ENCODE measurements at regions not wholly inside any gene's neighbourhood (a gene's known extent, or its start where the extent isn't known, plus 50 kb on each side); places are given as distances from the start of the nearest gene placed in this dataset.

- no peaks in the 10 kb centered on the region for H3K9me3 ChIP-seq (ENCODE audit: insufficient read depth, low read depth, low read length)
- H3K18ac ChIP-seq (ENCODE audit: low read length): no peak overlapping the region
- no peak overlapping the region for H2AFZ ChIP-seq (ENCODE audit: insufficient read depth, low read length, poor library complexity)
- no peak overlapping the region for H3K4me2 ChIP-seq (ENCODE audit: low read length)
- H4K8ac ChIP-seq (ENCODE audit: low read depth, low read length): no peak overlapping the region
- no peak overlapping the region for H2BK5ac ChIP-seq (ENCODE audit: low read depth, low read length, poor library complexity)
- no peak overlapping the region for H2AK5ac ChIP-seq (ENCODE audit: low read length)
- H2BK120ac ChIP-seq (ENCODE audit: insufficient read depth, low read length, poor library complexity): no peak overlapping the region
- no CpG with 5 or more reads among the region's 6 CpGs for WGBS (ENCODE audit: extremely low coverage, insufficient coverage, insufficient read length)
- no peak for DNase-seq
- no peak overlapping the region for H3K14ac ChIP-seq (ENCODE audit: low read length)
- no peaks in the 10 kb centered on the region for H3K36me3 ChIP-seq (ENCODE audit: control insufficient read depth in 1 of 2, insufficient read depth in 2 of 2, low read length in 2 of 2)
- H3K27ac ChIP-seq (ENCODE audit: low read depth, low read length): no peak overlapping the region
- H3K79me2 ChIP-seq (ENCODE audit: control insufficient read depth, insufficient read depth, low read length, poor library complexity): no peaks in the 10 kb centered on the region
- no peaks in the 10 kb centered on the region for H3K79me1 ChIP-seq (ENCODE audit: low read length)
- no peak overlapping the region for H3K4ac ChIP-seq (ENCODE audit: low read depth, low read length)
- no peak overlapping the region for H4K12ac ChIP-seq (ENCODE audit: low read depth, low read length)
- no peaks in the 10 kb centered on the region for H3K27me3 ChIP-seq (ENCODE audit: insufficient read depth, low read length)
- H3K4me1 ChIP-seq (ENCODE audit: control insufficient read depth in 1 of 2, insufficient read depth in 2 of 2, low read length in 2 of 2): no peaks in the 10 kb centered on the region
- no peak overlapping the region for H3K9ac ChIP-seq (ENCODE audit: low read length)
- H4K91ac ChIP-seq (ENCODE audit: low read depth, low read length): no peak overlapping the region
- no peak overlapping the region for H3K4me3 ChIP-seq (ENCODE audit: low read depth, low read length)
- H2BK12ac ChIP-seq (ENCODE audit: low read length): no peak overlapping the region
- no peak overlapping the region for H3K23ac ChIP-seq (ENCODE audit: low read length)
These were observed 90.7 kb upstream of the PTPRM start for GRCh38 chr18:7476386-7476785.

GRCh38 chr18:7479756-7480155 lies 87.4 kb upstream of the PTPRM start:
- no peaks in the 10 kb centered on the region for H3K36me3 ChIP-seq (ENCODE audit: control insufficient read depth in 1 of 2, insufficient read depth in 2 of 2, low read length in 2 of 2)
- no peak overlapping the region for H4K12ac ChIP-seq (ENCODE audit: low read depth, low read length)
- no peak overlapping the region for H3K4ac ChIP-seq (ENCODE audit: low read depth, low read length)
- no peak overlapping the region for H4K91ac ChIP-seq (ENCODE audit: low read depth, low read length)
- WGBS (ENCODE audit: extremely low coverage, insufficient coverage, insufficient read length): 100% methylated on average over 2 of the region's 6 CpGs
- no peak overlapping the region for H3K4me2 ChIP-seq (ENCODE audit: low read length)
- H3K4me3 ChIP-seq (ENCODE audit: low read depth, low read length): no peak overlapping the region
- no peaks in the 10 kb centered on the region for H3K79me1 ChIP-seq (ENCODE audit: low read length)
- H3K14ac ChIP-seq (ENCODE audit: low read length): no peak overlapping the region
- no peak overlapping the region for H3K9ac ChIP-seq (ENCODE audit: low read length)
- no peak overlapping the region for H2BK12ac ChIP-seq (ENCODE audit: low read length)
- H3K4me1 ChIP-seq (ENCODE audit: control insufficient read depth in 1 of 2, insufficient read depth in 2 of 2, low read length in 2 of 2): no peaks in the 10 kb centered on the region
- no peaks in the 10 kb centered on the region for H3K79me2 ChIP-seq (ENCODE audit: control insufficient read depth, insufficient read depth, low read length, poor library complexity)
- no peak overlapping the region for H3K23ac ChIP-seq (ENCODE audit: low read length)
- DNase-seq: no peak
- H3K9me3 ChIP-seq (ENCODE audit: insufficient read depth, low read depth, low read length): no peaks in the 10 kb centered on the region
- no peak overlapping the region for H3K27ac ChIP-seq (ENCODE audit: low read depth, low read length)
- H3K18ac ChIP-seq (ENCODE audit: low read length): no peak overlapping the region
- no peak overlapping the region for H4K8ac ChIP-seq (ENCODE audit: low read depth, low read length)
- H2AFZ ChIP-seq (ENCODE audit: insufficient read depth, low read length, poor library complexity): no peak overlapping the region
- H3K27me3 ChIP-seq (ENCODE audit: insufficient read depth, low read length): no peaks in the 10 kb centered on the region
- H2BK5ac ChIP-seq (ENCODE audit: low read depth, low read length, poor library complexity): no peak overlapping the region
- no peak overlapping the region for H2AK5ac ChIP-seq (ENCODE audit: low read length)
- no peak overlapping the region for H2BK120ac ChIP-seq (ENCODE audit: insufficient read depth, low read length, poor library complexity)

GRCh38 chr18:7480879-7481278 lies 86.2 kb upstream of the PTPRM start:
- no peak overlapping the region for H2BK5ac ChIP-seq (ENCODE audit: low read depth, low read length, poor library complexity)
- H4K8ac ChIP-seq (ENCODE audit: low read depth, low read length): no peak overlapping the region
- H2BK12ac ChIP-seq (ENCODE audit: low read length): no peak overlapping the region
- no peaks in the 10 kb centered on the region for H3K79me2 ChIP-seq (ENCODE audit: control insufficient read depth, insufficient read depth, low read length, poor library complexity)
- no peak overlapping the region for H4K12ac ChIP-seq (ENCODE audit: low read depth, low read length)
- no peak for DNase-seq
- H3K27ac ChIP-seq (ENCODE audit: low read depth, low read length): no peak overlapping the region
- H3K4me1 ChIP-seq (ENCODE audit: control insufficient read depth in 1 of 2, insufficient read depth in 2 of 2, low read length in 2 of 2): no peaks in the 10 kb centered on the region
- H2AK5ac ChIP-seq (ENCODE audit: low read length): no peak overlapping the region
- no peak overlapping the region for H3K23ac ChIP-seq (ENCODE audit: low read length)
- H3K4me2 ChIP-seq (ENCODE audit: low read length): no peak overlapping the region
- no peak overlapping the region for H3K9ac ChIP-seq (ENCODE audit: low read length)
- WGBS (ENCODE audit: extremely low coverage, insufficient coverage, insufficient read length): no CpG with 5 or more reads among the region's 7 CpGs
- H2AFZ ChIP-seq (ENCODE audit: insufficient read depth, low read length, poor library complexity): no peak overlapping the region
- no peaks in the 10 kb centered on the region for H3K79me1 ChIP-seq (ENCODE audit: low read length)
- no peaks in the 10 kb centered on the region for H3K27me3 ChIP-seq (ENCODE audit: insufficient read depth, low read length)
- H3K4ac ChIP-seq (ENCODE audit: low read depth, low read length): no peak overlapping the region
- no peak overlapping the region for H3K4me3 ChIP-seq (ENCODE audit: low read depth, low read length)
- no peak overlapping the region for H2BK120ac ChIP-seq (ENCODE audit: insufficient read depth, low read length, poor library complexity)
- no peak overlapping the region for H3K18ac ChIP-seq (ENCODE audit: low read length)
- H3K36me3 ChIP-seq (ENCODE audit: control insufficient read depth in 1 of 2, insufficient read depth in 2 of 2, low read length in 2 of 2): no peaks in the 10 kb centered on the region
- H3K14ac ChIP-seq (ENCODE audit: low read length): no peak overlapping the region
- H4K91ac ChIP-seq (ENCODE audit: low read depth, low read length): no peak overlapping the region
- H3K9me3 ChIP-seq (ENCODE audit: insufficient read depth, low read depth, low read length): no peaks in the 10 kb centered on the region

- no peak overlapping the region for H3K27ac ChIP-seq (ENCODE audit: low read depth, low read length)
- no peaks in the 10 kb centered on the region for H3K27me3 ChIP-seq (ENCODE audit: insufficient read depth, low read length)
- no peak overlapping the region for H3K9ac ChIP-seq (ENCODE audit: low read length)
- no peak for DNase-seq
- no peaks in the 10 kb centered on the region for H3K36me3 ChIP-seq (ENCODE audit: control insufficient read depth in 1 of 2, insufficient read depth in 2 of 2, low read length in 2 of 2)
- no peak overlapping the region for H3K18ac ChIP-seq (ENCODE audit: low read length)
- H3K79me2 ChIP-seq (ENCODE audit: control insufficient read depth, insufficient read depth, low read length, poor library complexity): no peaks in the 10 kb centered on the region
- H3K79me1 ChIP-seq (ENCODE audit: low read length): no peaks in the 10 kb centered on the region
- no peak overlapping the region for H4K91ac ChIP-seq (ENCODE audit: low read depth, low read length)
- H3K4me2 ChIP-seq (ENCODE audit: low read length): no peak overlapping the region
- no peak overlapping the region for H2BK5ac ChIP-seq (ENCODE audit: low read depth, low read length, poor library complexity)
- H4K8ac ChIP-seq (ENCODE audit: low read depth, low read length): no peak overlapping the region
- no peak overlapping the region for H2BK120ac ChIP-seq (ENCODE audit: insufficient read depth, low read length, poor library complexity)
- no peaks in the 10 kb centered on the region for H3K4me1 ChIP-seq (ENCODE audit: control insufficient read depth in 1 of 2, insufficient read depth in 2 of 2, low read length in 2 of 2)
- no peak overlapping the region for H3K4ac ChIP-seq (ENCODE audit: low read depth, low read length)
- no peaks in the 10 kb centered on the region for H3K9me3 ChIP-seq (ENCODE audit: insufficient read depth, low read depth, low read length)
- no peak overlapping the region for H2AK5ac ChIP-seq (ENCODE audit: low read length)
- H2AFZ ChIP-seq (ENCODE audit: insufficient read depth, low read length, poor library complexity): no peak overlapping the region
- no peak overlapping the region for H3K4me3 ChIP-seq (ENCODE audit: low read depth, low read length)
- H3K14ac ChIP-seq (ENCODE audit: low read length): no peak overlapping the region
- no peak overlapping the region for H2BK12ac ChIP-seq (ENCODE audit: low read length)
- no peak overlapping the region for H4K12ac ChIP-seq (ENCODE audit: low read depth, low read length)
- no peak overlapping the region for H3K23ac ChIP-seq (ENCODE audit: low read length)
These were observed 84.8 kb upstream of the PTPRM start for GRCh38 chr18:7482342-7482741.

GRCh38 chr18:7485616-7486015 lies 81.5 kb upstream of the PTPRM start:
- WGBS (ENCODE audit: extremely low coverage, insufficient coverage, insufficient read length): no CpG with 5 or more reads among the region's 4 CpGs

More at GRCh38 chr18:7485616-7486015, 81.5 kb upstream of the PTPRM start:
- H3K4me2 ChIP-seq (ENCODE audit: low read length): no peak overlapping the region
- H4K12ac ChIP-seq (ENCODE audit: low read depth, low read length): no peak overlapping the region
- H3K79me1 ChIP-seq (ENCODE audit: low read length): no peaks in the 10 kb centered on the region
- no peaks in the 10 kb centered on the region for H3K27me3 ChIP-seq (ENCODE audit: insufficient read depth, low read length)
- DNase-seq: no peak
- H3K4me3 ChIP-seq (ENCODE audit: low read depth, low read length): no peak overlapping the region
- no peak overlapping the region for H3K4ac ChIP-seq (ENCODE audit: low read depth, low read length)
- H3K9me3 ChIP-seq (ENCODE audit: insufficient read depth, low read depth, low read length): no peaks in the 10 kb centered on the region
- H3K23ac ChIP-seq (ENCODE audit: low read length): no peak overlapping the region
- H2BK12ac ChIP-seq (ENCODE audit: low read length): no peak overlapping the region
- H3K36me3 ChIP-seq (ENCODE audit: control insufficient read depth in 1 of 2, insufficient read depth in 2 of 2, low read length in 2 of 2): no peaks in the 10 kb centered on the region
- H4K91ac ChIP-seq (ENCODE audit: low read depth, low read length): no peak overlapping the region
- H2AFZ ChIP-seq (ENCODE audit: insufficient read depth, low read length, poor library complexity): no peak overlapping the region
- no peaks in the 10 kb centered on the region for H3K79me2 ChIP-seq (ENCODE audit: control insufficient read depth, insufficient read depth, low read length, poor library complexity)
- H3K9ac ChIP-seq (ENCODE audit: low read length): no peak overlapping the region
- H3K14ac ChIP-seq (ENCODE audit: low read length): no peak overlapping the region
- H3K18ac ChIP-seq (ENCODE audit: low read length): no peak overlapping the region
- no peak overlapping the region for H3K27ac ChIP-seq (ENCODE audit: low read depth, low read length)
- H2AK5ac ChIP-seq (ENCODE audit: low read length): no peak overlapping the region
- no peak overlapping the region for H2BK5ac ChIP-seq (ENCODE audit: low read depth, low read length, poor library complexity)
- no peaks in the 10 kb centered on the region for H3K4me1 ChIP-seq (ENCODE audit: control insufficient read depth in 1 of 2, insufficient read depth in 2 of 2, low read length in 2 of 2)
- H2BK120ac ChIP-seq (ENCODE audit: insufficient read depth, low read length, poor library complexity): no peak overlapping the region
- no peak overlapping the region for H4K8ac ChIP-seq (ENCODE audit: low read depth, low read length)
